T-helper 9 cell (primary cell): ENCODE measurements at regions not wholly inside any gene's neighbourhood (a gene's known extent, or its start where the extent isn't known, plus 50 kb on each side); places are given as distances from the start of the nearest gene placed in this dataset.

Experiments used
- DNase-seq: peaks from one replicate; pipeline ENCODE4 v3.0.0-alpha.2; 2020

DNA sequence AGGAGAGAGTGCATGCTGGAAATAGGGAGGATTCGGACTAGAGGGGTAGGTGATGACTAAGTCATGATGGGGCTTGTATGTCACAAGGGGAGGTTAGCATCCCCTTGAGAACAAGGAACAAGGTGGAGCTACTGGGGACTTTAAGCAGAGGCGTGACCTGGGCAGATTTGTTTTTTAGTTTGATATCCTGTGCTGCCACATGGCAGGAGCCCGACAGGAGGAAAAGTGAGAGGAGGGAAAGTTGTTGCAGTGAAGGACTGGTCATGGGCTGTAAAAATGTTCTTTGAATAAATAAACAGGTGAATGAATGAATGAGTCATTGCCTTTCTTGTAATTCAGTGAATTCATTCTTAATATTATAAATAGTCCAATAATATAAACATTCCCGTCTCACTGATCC lies 365.1 kb upstream of the CDH5 start:
- no peak for DNase-seq

DNA sequence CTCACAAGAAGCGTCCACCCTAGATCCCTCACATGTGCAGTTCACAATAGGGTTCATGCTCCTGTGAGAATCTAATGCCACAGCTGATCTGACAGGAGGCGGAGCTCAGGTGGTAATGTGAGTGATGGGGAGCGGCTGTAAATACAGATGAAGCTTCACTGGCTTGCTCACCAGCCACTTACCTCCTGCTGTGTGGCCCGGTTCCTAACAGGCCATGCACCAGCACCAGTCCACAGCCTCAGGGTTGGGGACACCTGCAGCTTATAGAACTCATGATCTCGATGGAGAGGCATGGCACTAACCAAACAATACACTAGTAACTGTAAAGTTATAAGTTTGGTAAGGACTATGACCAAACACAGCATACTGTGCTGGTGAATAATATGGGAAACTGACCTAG lies 368.0 kb upstream of the CDH5 start:
- DNase-seq, result no peak

DNA sequence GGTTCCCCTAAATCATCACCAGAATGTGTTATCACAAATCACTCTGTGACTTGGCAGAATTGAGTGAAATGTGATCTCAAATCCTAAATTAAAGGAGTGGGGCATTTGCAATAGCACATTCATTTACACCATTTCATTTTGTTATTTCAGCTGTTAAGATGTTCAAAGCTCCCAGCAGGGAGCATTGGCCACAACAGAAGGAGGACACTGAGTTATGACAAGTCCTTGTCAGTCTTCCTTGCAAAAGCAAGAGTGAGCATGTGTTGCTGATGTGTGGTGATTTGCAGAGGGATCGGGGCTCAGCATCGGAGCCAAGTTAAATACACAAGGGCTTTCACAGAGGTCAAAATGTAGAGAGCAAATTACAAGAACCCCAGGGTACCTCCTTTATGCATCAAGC lies 372.2 kb upstream of the CDH5 start:
- no peak for DNase-seq

DNA sequence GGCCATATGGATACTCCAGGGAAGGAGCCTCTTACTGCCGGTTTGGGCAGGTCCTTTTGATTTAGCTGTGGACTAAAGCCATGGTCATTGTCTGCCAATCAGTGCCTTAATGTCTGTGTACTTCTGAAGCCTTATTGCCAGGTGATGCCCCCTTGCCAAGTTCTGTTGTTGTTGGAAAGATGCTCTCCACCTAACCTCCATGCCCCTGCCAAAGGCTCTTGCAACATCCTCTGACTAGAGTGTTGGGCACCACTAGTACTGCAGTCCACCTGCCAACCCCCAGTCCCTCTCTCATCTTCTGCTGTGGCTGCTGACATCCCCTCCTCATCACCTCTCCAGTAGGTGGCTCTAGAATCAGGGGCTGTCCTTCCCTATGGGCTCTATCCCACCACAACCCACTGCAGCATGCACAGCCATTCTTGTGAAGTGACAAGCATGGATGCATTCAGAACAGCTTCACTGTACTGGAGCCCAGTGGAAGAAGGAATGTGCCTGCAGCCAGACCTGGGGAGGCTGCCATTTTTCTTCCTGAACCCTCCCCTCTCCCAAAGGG lies 375.3 kb upstream of the CDH5 start:
- DNase-seq, result no peak

DNA sequence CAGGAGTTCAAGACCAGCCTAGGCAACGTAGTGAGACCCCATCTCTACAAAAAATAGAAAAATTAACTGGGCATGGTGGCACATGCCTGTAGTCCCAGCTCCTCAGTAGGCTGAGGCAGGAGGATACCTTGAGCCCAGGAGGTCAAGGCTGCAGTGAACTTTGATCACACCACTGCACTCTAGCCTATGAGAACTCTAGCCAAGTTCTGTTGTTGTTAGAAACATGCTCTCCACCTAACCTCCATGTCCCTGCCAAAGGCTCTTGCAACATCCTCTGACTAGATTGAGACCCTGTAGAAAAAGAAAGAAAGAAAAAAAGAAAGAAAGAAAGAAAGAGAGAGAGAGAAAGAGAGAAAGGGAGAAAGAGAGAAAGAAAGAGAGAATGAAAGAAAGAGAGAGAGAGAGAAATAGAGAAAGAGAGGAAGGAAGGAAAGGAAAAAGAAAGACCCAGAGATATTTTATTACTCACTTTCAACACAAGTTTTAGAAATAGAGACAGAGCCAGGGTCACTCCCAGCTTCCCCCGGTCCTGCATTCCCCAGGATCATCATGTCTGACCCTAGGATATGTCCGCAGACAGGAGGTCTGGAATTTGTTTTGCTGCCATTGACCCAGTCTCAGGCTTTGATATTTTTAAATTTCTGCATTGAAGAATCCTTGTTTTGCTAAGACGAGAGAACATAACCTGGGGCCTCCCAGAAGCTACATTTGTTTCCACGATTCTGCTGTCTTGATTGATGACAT lies 376.5 kb upstream of the CDH5 start:
- DNase-seq, result no peak

DNA sequence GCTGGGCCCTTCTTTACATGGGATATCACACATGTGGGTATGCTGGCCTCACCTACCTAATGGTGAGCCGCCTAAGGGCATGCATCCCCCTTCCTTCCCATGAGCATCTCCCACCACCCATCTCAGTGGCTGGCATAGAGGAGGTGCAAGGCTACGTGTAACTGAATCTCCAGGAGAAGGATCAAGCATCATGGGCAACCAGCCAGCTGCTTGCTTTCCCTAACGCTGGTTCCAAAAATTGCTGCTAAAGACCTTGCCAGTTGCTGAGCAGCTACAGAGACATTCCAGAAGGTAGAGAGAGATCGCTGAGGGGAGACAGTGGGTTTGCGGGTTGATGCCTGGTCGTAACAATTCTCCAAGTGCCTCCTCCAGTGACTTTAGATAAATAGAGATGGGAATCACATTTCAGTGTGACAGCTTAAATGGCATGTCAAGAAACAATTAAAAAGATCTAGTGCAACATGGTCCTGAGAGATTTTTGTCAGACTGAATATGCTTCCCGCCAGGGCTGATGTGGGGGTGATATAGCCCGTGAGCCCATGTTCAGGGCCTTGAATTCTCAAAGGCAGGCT lies 378.4 kb upstream of the CDH5 start:
- no peak for DNase-seq

DNA sequence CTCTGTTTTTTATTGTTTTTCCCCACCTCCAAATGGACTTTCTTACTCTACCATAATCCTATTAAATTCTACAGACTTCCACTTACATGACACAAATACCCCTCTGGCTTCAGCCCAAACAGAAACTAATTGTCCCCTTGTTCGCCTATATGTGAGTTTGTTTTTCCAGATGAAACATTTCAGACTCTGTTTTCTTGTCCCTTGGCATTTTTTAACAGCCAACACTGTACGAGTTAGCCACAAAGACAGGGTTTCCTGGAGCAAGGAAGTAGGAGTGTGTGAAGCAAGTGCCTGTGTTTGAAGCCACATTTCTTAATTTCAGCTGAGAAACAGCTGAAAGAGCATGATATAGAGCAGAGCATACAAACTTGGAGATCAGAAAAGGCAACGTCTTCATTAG lies 382.2 kb upstream of the CDH5 start:
- DNase-seq, result no peak

DNA sequence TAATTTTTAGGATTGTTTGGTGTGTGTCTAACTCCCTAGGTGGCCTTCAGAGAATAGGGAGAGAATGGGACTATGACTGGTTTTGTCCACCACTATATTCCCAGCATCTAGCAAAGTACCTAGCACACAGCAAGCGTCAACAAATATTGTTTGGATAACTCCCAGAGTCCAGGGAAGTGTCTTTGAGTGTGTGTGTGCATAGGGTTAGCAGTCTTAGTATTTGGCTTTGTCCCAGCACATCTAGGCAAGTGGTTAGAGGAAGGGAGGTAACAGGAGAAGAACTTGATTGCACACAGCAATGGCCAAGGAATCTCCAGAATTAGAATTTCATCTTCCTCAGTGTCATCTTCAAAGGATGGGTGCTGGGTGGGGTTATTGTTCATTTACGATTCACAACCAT lies 385.4 kb upstream of the CDH5 start:
- DNase-seq, result no peak

DNA sequence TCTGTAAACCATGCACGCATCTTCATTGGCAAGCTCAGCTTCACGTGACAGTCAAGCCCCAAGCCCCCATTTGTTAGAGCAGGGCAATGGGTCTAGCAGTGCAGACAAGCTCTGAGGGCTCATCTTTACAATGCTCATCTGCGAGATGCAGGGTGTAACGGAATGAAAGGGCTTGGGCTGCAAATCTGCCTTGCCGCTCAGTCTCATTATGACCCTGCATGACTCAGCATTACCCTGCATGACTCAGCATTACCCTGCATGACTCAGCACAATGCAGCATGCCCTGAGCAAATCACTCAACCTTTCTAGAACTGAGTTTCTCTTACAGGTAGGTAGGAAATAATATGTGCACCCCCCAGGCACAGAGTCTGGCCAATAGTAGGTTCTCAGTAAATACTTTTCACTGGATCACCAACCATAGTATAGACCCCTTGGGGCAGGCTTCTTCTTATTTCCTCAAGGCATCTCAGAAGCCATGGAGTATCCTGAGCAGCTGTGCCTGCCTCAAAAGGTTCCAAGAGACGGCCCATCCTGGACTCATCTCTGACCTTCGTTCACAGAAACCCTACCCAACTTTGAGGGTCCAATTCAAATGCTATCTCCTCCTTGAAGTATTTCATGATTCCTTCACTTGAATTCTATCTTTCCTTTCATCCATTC lies 391.3 kb upstream of the CDH5 start:
- no peak for DNase-seq

DNA sequence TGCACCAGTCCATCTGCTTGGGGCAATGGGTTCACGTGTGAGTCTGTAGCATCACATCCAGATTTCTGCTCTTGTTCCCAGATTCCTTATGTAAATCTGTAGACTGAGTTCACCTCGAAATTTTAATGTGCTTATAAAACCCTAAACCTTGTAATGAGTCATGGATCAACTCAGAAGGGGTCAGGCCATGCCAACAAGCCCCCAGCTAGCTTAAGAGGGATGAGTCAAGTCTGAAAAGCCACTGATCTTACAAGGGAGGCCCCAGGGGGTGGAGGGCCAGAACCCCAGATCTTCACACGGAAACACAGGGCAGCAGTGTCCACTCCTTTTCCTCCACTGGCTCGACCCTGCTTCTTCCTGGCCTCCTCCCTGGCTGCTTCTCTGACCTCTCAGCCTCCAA lies 399.1 kb upstream of the CDH5 start:
- DNase-seq, result no peak

DNA sequence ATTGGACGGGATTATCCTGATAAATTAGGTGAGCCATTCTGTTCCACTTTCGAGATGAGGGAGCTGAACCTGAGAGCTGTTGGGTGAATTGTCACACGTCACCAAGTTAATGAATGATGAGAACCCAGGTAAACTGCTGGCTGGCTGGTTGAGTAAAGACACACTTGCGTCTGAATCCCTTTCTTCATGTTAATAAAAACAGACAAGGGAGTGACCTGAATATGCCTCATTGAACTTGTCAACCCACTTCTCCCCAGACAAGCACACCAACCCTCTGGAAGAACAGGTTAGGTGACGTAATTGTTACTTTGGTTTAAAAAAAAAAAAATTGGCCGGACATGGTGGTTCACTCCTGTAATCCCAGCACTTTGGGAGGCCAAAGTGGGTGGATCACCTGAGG lies 400.9 kb upstream of the CDH5 start:
- DNase-seq, result no peak

DNA sequence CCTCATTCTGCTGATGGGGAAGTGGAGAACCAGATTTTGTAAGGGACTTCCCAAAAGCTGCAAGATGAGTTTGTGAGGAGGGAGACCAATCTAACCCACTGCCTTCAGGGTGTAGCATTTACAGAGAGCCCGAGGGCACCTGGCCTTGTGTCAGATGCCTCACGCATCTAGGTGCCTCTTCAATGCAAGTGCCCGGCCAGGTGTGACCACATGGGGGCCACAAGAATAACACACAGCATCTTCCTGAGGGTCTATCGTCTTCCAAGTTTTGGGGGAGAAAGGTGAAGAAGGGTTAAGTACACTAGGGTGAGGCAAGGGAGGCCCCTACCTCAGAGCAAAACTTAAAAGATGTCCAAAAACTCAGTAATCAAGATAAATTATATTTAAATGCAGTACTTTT lies 401.7 kb upstream of the CDH5 start:
- DNase-seq, result no peak

DNA sequence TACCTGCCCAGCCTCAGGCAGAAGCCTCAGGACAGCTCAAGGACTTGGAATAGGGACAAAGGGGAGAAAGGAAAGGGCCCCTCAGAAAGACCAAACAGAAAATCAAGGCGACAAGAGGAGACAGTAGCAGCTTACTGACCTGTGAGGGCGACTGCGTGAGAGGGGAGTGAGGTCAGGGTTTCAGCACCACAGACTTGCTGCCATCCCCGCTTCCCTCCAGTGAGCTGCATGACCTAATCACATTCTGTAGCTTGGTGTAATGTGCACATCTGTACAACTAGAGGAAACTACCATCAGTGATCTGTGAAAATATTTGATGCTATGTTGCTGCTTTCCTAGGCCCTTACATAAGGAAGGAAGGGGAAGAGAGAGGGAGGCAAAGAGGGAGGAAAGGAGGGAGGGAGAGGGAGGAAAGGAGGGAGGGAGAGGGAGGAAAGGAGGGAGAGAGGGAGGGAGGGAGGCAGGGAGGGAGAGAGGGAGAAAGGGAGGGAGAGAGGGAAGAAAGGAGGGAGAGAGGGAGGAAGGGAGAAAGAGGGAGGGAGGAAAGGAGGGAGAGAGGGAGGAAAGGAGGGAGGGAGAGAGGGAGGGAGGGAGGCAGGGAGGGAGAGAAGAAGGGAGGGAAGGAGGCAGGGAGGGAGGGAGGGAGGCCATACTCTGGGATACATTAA lies 404.9 kb upstream of the CDH5 start:
- no peak for DNase-seq

DNA sequence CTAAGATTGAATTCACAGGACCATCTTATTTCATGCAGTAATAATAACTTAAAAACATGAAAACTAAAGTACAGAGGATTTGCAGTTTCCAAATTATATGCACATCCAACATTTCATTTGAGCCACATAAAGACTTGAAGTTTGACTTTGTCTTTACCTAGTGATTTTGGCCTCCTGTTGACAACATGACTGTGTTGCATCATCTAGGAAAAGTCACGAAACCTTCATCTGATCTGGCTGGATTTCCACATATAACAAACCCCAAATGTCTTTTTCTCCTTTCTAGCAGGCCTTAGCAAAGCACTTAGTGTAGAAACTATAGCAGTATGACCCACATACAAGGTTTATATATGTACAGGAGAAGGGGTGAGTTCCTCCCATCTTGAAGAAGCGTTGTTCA lies 406.5 kb upstream of the CDH5 start:
- DNase-seq, result no peak

DNA sequence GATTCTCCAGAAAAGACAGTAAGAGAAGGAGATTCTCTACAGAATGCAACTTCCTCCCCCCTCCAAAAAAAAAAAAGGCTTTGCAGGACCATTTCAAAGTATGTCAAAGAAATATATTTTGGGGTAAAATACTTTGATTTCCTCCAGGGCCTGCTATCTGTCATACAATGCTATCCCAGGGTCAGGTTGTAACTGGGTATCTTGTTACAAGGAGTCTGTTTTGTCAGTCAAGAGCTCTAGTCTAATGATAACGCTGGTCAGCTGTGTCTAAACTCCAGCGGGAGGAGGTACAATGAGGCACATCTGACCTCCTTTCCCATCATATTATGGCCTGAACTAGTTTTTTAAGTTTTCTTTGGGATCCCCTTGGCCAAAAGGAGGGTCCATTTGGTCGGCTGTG lies 408.4 kb upstream of the CDH5 start:
- no peak for DNase-seq

DNA sequence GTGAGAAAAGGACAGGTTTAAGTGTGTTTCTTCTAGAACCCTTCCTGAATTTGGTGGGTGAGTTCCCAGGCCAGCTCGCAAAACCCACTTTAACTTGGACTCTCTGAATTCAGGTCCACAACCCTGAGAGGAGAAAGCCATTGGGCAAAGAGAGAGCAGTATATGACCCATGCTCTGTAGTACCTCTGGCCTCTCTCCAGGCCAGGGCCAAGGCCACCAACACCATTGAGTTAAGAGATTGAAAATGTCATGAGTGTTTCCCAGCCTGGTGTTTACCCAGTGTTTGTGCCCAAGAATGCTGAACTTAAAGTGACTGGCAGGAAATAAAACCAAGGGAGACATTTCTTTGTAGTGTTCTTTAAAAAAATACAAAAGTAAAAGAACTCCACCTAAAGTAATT lies 410.4 kb upstream of the CDH5 start:
- no peak for DNase-seq

DNA sequence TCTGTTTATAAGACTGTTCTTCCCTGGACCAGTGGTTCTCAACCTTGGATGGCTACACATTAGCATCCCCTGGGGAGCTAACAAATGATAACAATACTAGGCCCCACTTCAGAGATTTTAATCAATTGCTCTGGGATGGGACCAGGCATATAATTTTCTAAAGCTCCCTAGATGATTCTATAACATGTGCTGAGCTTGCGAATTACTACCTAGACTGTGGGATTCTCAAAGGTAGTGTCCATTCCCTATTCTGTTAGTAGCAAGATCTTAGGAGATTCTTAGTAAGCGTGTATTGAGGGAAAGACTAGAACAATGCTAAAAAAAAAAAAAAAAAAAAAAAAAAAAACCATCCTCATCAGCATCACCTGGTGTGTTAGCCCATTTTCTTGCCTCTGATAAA lies 412.0 kb upstream of the CDH5 start:
- no peak for DNase-seq

DNA sequence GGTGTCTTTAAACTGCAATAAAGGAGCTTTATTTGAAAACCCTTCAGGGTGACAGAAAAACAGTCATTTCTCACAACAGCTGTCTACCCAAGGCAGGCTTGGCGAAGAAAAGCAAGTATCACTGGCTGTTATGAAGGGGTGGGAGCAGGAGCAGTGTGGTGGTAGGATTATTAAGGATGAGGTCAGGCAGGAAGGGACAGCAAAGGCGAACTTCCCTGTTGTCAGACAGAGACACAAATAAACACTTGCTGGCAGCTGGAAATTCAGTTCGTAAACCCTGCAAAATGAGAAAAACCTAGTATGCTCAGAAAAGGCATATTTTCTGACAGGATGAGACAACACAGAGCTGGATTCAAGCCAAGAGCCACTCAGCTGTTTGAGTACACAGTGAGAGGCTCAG lies 416.3 kb upstream of the CDH5 start:
- DNase-seq, result no peak

DNA sequence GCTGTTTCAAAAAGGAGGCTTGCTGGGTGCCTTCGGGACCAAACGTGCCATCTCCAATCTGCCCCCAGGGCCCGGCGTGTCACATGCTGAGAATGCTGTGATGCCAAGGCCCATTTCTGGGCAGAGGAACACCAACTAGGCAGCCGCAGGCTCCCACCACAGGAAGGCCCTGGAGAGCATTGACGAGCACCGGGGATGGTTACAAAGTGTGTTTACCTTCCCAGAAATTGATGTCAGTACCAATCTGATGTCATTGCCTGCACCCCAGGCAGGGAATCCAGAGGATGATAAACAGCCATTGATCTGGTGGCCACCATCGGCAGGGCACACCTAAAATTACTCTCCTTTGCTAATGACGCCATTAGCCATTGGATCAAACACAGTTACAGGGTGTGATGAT lies 418.1 kb upstream of the CDH5 start:
- DNase-seq, result no peak

DNA sequence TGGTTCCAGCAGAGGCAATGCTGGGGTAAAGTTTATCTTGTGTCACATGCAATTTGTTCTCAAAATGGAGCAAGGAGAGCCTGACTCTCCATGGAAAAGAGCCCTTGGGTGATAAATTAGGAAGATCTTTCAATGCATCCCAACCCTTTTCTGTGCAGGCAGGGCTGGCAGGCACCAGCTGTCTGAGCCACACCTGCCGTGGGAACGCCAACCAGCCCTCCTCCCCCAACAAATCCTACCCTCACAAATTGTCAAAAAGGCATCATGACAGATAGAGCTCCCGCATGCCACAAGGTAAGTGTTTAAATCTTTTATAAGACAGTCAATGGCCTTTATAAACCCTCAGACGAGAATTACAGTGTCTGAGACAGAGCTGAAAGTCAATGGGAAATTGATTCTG lies 418.5 kb upstream of the CDH5 start:
- DNase-seq, result no peak

DNA sequence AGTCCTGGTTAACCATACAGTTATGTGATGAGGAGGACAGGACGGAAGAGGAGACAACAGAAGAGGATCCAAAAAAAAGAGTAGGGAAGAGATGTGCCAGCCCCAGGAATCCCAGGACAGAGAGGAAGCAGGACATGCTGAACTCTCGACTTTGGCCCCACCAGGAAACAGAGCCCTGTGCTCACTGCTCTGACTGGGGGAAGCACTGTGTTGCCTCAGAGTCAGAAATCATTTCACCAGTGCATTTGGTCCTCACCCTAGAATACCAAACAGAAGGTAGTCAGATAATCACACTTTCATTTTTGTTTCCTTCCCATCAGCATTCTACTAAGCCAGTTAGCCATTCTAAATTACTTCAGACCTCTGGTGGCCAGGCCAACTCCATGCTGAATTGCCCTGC lies 421.0 kb upstream of the CDH5 start:
- DNase-seq, result no peak

DNA sequence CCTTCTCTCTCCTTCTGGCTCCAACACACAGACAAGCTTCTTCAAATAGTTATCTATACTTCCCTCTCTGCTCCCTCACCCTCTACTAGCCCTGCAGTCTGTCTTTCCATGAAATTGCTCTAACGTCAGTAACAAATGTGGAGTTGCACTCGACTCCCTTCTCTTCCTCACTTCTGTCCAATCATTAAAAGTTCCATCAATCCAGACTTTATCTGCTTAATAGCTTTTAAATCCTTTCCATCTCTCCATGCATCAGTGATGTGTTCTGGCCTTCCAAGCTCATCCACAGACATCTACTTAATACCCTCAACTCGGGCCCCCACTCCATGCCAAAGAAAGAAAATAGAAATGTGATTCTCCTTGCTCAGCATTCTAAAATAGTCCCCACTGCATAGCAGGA lies 422.1 kb upstream of the CDH5 start:
- DNase-seq, result no peak

DNA sequence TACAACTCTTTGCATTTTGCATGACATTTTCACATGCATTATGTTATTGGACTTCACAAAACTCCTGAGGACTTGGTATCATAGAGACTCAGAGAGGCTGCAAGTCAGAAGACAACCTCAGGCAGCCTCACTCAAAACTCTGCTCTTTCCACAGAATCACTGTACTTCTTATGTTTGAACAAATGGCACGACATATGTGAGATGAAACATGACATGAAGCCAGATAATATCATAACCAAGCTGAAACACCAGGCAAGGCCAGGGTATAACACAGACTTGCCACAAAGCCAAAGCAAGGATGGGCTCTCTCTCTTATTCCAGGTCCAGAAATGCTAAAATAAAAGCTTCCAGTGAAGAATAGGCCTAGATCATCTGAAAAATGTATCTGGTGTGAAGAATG lies 425.8 kb upstream of the CDH5 start:
- no peak for DNase-seq

DNA sequence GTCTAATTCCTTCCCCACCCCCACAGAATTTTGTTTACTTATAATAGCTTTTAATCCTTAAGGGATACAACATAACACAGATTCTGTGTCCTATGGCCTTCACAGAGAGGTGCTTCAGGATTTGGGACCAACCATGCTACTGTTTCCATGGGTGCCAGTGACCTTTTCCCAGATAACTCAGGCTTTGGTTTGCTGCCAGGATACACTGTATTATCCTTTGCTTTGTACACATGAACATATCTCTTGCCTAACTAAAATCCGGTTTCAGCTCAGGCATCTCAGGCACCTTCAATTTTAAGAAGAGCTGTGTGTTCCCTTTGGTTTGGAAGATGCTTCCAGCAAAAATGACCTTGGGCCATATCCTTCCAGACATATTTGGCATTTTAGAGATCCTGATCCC lies 428.4 kb upstream of the CDH5 start:
- no peak for DNase-seq
